Glutamatergic neuron (in vitro differentiated cells): ENCODE measurements at regions not wholly inside any gene's neighbourhood (a gene's known extent, or its start where the extent isn't known, plus 50 kb on each side); places are given as distances from the start of the nearest gene placed in this dataset.

Source experiments
- DNase-seq: peaks from one replicate; pipeline ENCODE4 v3.0.0; 2022
- H3K27ac Mint-ChIP-seq: one replicate; pipeline ENCODE4 v1.8.0; 2020; ENCODE audit warnings: mild to moderate bottlenecking, mixed read lengths, inconsistent platforms; ENCODE audit not compliant: unreplicated experiment
- H3K27me3 Mint-ChIP-seq: one replicate; pipeline ENCODE4 v1.8.0; 2020; ENCODE audit warnings: mild to moderate bottlenecking, moderate library complexity, mixed read lengths, inconsistent platforms; ENCODE audit not compliant: unreplicated experiment
- H3K36me3 Mint-ChIP-seq: one replicate; pipeline ENCODE4 v1.8.0; 2020; ENCODE audit warnings: mild to moderate bottlenecking, mixed read lengths, inconsistent platforms; ENCODE audit not compliant: unreplicated experiment
- H3K4me1 Mint-ChIP-seq: one replicate; pipeline ENCODE4 v1.8.0; 2020; ENCODE audit warnings: mild to moderate bottlenecking, low read depth, mixed read lengths, inconsistent platforms; ENCODE audit not compliant: unreplicated experiment
- H3K4me3 Mint-ChIP-seq: one replicate; pipeline ENCODE4 v1.8.0; 2020; ENCODE audit warnings: mild to moderate bottlenecking, mixed read lengths, inconsistent platforms; ENCODE audit not compliant: unreplicated experiment
- H3K9me3 Mint-ChIP-seq: one replicate; pipeline ENCODE4 v1.8.0; 2020; ENCODE audit warnings: mild to moderate bottlenecking, moderate library complexity, mixed read lengths, inconsistent platforms; ENCODE audit not compliant: unreplicated experiment
- TF ChIP-seq, protein P1 (sequence below): fragments of 200-600 bp; sonication (generic); IDR thresholded peaks from one replicate; pipeline ENCODE4 v1.5.0; 2021; ENCODE audit not compliant: partially characterized antibody, unreplicated experiment

DNA sequence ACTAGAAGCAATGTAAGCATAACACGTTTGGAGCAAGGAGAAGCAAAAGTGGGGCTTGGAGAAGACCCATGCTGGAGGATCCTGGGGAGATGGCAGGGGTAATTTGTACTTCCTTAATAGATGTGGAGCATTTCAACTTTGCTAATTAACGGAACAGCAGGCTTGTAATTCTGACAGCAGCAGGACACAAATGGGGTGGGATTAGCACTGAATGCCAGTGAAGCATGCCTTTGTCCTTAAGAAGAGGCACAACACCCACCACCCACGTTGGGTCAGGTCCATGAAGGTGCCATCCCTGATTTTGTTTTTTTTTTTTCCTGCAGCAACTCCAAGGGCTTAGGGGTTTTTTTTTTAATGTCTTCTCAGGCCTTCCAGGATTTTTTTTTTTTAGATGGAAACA, 231.9 kb upstream of the ROPN1 start:
- Mint-ChIP-seq H3K27ac (peak overlapping the region; percentile 70), H3K27me3 (peaks cover 13% of the 10 kb centered on the region), H3K4me1 (peaks cover 51% of the 10 kb centered on the region), H3K36me3 (peaks cover 8% of the 10 kb centered on the region), H3K4me3 (peak overlapping the region; percentile 31), H3K9me3 (peaks cover 12% of the 10 kb centered on the region)
- DNase-seq, result no peak
- TF ChIP-seq, protein P1, sequence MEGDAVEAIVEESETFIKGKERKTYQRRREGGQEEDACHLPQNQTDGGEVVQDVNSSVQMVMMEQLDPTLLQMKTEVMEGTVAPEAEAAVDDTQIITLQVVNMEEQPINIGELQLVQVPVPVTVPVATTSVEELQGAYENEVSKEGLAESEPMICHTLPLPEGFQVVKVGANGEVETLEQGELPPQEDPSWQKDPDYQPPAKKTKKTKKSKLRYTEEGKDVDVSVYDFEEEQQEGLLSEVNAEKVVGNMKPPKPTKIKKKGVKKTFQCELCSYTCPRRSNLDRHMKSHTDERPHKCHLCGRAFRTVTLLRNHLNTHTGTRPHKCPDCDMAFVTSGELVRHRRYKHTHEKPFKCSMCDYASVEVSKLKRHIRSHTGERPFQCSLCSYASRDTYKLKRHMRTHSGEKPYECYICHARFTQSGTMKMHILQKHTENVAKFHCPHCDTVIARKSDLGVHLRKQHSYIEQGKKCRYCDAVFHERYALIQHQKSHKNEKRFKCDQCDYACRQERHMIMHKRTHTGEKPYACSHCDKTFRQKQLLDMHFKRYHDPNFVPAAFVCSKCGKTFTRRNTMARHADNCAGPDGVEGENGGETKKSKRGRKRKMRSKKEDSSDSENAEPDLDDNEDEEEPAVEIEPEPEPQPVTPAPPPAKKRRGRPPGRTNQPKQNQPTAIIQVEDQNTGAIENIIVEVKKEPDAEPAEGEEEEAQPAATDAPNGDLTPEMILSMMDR, result no peak

DNA sequence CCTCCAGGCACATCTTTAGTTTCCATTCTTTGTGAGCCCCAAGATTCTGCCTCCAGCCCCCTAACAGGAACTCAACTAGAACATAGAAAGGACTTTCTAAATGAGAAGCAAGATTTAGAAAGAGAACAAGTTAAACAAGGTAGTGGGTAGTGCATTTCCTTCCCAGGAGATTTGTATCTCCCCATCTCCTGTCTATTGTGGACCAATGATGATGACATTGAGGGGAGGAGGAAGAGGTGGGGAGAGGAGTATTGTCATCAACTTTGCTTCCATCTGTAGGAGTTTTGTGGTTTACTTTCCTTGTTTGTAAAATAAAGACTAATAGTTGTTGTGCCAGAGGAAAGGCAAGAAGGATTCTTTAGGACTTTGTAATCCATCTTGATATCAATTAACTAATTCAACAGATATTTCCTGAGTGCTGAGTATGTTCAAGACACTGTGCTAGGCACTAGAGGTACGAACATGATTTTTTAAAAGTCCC, 235.3 kb upstream of the ROPN1 start:
- Mint-ChIP-seq H3K4me1 (peaks cover 50% of the 10 kb centered on the region), H3K9me3 (peaks cover 21% of the 10 kb centered on the region)

DNA sequence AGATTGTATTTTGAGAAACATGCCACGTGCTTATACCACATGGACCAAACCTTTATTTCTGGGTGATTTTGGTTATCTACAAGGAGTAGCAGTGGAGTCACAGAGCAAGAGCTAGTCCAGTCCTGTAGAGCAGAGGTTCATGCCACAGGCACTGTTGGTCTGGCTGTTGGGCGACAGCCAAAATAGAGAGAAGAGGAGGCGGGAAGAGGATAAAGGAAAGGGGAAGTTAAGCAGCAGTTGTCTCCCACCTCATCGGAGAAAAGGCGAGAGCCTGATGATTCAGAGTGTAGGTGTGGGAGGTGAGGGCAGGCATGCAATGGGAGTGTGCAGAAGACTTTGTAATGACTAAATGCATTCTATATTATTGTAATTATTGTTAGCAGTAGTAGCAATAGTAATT, 237.5 kb upstream of the ROPN1 start:
- TF ChIP-seq, protein P1, result no peak
- DNase-seq, result no peak
- peaks cover 14% of the 10 kb centered on the region for H3K36me3 Mint-ChIP-seq
- peaks cover 17% of the 10 kb centered on the region for H3K9me3 Mint-ChIP-seq
- H3K27me3 Mint-ChIP-seq, result peaks cover 14% of the 10 kb centered on the region
- H3K4me3 Mint-ChIP-seq, result no peak overlapping the region
- peaks cover 48% of the 10 kb centered on the region for H3K4me1 Mint-ChIP-seq
- no peak overlapping the region for H3K27ac Mint-ChIP-seq

More for the DNA sequence above, 235.3 kb upstream of the ROPN1 start:
- DNase-seq, result no peak
- TF ChIP-seq, protein P1, result no peak
- H3K36me3 Mint-ChIP-seq, result peaks cover 9% of the 10 kb centered on the region
- H3K27me3 Mint-ChIP-seq, result peaks cover 15% of the 10 kb centered on the region
- H3K4me3 Mint-ChIP-seq, result no peak overlapping the region
- no peak overlapping the region for H3K27ac Mint-ChIP-seq

DNA sequence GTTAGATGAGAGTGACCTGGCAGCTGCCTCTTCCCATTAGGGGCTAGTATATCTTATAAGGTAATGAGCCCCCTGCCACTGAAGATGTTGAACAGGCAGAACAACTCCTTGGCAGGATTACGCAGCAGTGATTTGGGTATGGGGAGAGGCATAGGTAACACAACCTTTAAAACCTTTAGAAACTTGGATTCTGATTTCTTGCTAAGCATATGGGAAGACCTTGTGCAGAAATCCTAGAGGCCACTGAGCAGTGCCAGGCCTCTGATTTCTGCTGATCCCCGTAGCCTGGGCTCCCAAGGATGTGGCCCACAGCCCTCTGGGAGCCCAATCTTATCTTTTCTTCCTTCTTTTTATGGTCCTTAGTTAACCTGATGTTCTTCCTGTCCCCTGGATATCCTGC, 237.9 kb upstream of the ROPN1 start:
- peaks cover 49% of the 10 kb centered on the region for H3K4me1 Mint-ChIP-seq

DNA sequence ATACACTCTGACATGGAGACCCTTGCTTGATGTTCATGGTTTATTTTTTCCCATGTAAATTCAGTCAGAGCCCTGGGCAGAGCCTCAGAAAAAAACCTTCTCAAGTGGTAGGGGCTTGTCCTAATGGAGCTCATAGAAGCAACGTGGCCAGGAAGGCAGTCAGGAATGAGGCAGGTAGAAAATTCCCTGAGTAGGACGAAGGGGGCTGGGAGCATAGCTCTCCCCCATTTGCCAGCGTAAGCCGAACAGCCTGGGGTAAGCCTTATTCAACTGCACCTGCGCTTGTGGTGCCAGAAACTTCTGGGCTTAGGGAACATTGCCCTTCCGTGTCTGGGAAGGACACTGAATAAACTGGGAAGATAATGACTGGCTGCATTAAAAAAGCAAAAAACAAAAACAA, 238.5 kb upstream of the ROPN1 start:
- no peak for DNase-seq
- no peak overlapping the region for H3K27ac Mint-ChIP-seq
- TF ChIP-seq, protein P1, result no peak
- peaks cover 19% of the 10 kb centered on the region for H3K9me3 Mint-ChIP-seq
- peaks cover 14% of the 10 kb centered on the region for H3K36me3 Mint-ChIP-seq
- peaks cover 44% of the 10 kb centered on the region for H3K4me1 Mint-ChIP-seq
- no peak overlapping the region for H3K4me3 Mint-ChIP-seq
- peaks cover 14% of the 10 kb centered on the region for H3K27me3 Mint-ChIP-seq

More for the DNA sequence above, 237.9 kb upstream of the ROPN1 start:
- DNase-seq, result no peak
- TF ChIP-seq, protein P1, result no peak
- H3K27me3 Mint-ChIP-seq, result peaks cover 14% of the 10 kb centered on the region
- H3K9me3 Mint-ChIP-seq, result peaks cover 17% of the 10 kb centered on the region
- H3K27ac Mint-ChIP-seq, result no peak overlapping the region
- peaks cover 14% of the 10 kb centered on the region for H3K36me3 Mint-ChIP-seq
- no peak overlapping the region for H3K4me3 Mint-ChIP-seq
